DND-41 (cell line): ENCODE measurements at regions not wholly inside any gene's neighbourhood (a gene's known extent, or its start where the extent isn't known, plus 50 kb on each side); places are given as distances from the start of the nearest gene placed in this dataset.

ENCODE experiments used
- ATAC-seq: fragments of 200-7000 bp; cut with Tn5 transposase; 3 replicates; pipeline ENCODE4 v1.9.1; 2021; ENCODE audit warnings: low read depth; ENCODE audit not compliant: insufficient read depth
- DNase-seq: peaks from one replicate; pipeline ENCODE4 v3.0.0-alpha.2; 2020
- H2AFZ ChIP-seq: 2 replicates; pipeline ENCODE4 v1.6.0; 2012; ENCODE audit warnings: low read depth, low read length
- H3K27ac ChIP-seq: 2 replicates; pipeline ENCODE4 v1.5.1; 2012; ENCODE audit warnings: low read length, inconsistent platforms
- H3K27me3 ChIP-seq: fragments of 200-600 bp; sonication (generic); 2 replicates; pipeline ENCODE4 v1.6.0; 2012; ENCODE audit warnings: low read length, mild to moderate bottlenecking, inconsistent platforms; ENCODE audit not compliant: insufficient read depth, poor library complexity
- H3K36me3 ChIP-seq: 2 replicates; pipeline ENCODE4 v1.5.1; 2012; ENCODE audit warnings: low read length, inconsistent platforms; ENCODE audit not compliant: insufficient read depth
- H3K4me1 ChIP-seq: 2 replicates; pipeline ENCODE4 v1.5.1; 2012; ENCODE audit warnings: mild to moderate bottlenecking, low read length; ENCODE audit not compliant: insufficient read depth
- H3K4me2 ChIP-seq: 2 replicates; pipeline ENCODE4 v1.6.0; 2012; ENCODE audit warnings: mild to moderate bottlenecking, moderate library complexity, low read length, inconsistent platforms; ENCODE audit not compliant: insufficient read depth
- H3K4me3 ChIP-seq, 2 experiments: fragments of 200-600 bp in 1 of 2; shearing (Covaris generic) in 1 of 2; 2 replicates each; pipeline ENCODE4 v1.5.1; 2012 to 2016; ENCODE audit warnings: inconsistent platforms in 2 of 2, low read length in 2 of 2, mild to moderate bottlenecking in 2 of 2, low read depth in 1 of 2, moderate library complexity in 1 of 2
- H3K79me2 ChIP-seq: 2 replicates; pipeline ENCODE4 v1.6.0; 2012; ENCODE audit warnings: low read length, inconsistent platforms; ENCODE audit not compliant: insufficient read depth
- H3K9ac ChIP-seq: 2 replicates; pipeline ENCODE4 v1.6.0; 2012; ENCODE audit warnings: low read depth, mild to moderate bottlenecking, inconsistent platforms, low read length, moderate library complexity
- H3K9me3 ChIP-seq: 2 replicates; pipeline ENCODE4 v1.5.1; 2012; ENCODE audit warnings: low read length, moderate library complexity, mild to moderate bottlenecking, inconsistent platforms; ENCODE audit not compliant: insufficient read depth, severe bottlenecking
- H4K20me1 ChIP-seq: 2 replicates; pipeline ENCODE4 v1.6.0; 2012; ENCODE audit warnings: low read length; ENCODE audit not compliant: insufficient read depth
- EZH2 ChIP-seq: IDR thresholded peaks from 3 replicates; pipeline ENCODE4 v1.6.1; 2012; ENCODE audit warnings: borderline replicate concordance, low read depth, mild to moderate bottlenecking, moderate library complexity, low read length, inconsistent platforms; ENCODE audit not compliant: severe bottlenecking
- TF ChIP-seq, protein P1 (sequence below): IDR thresholded peaks from 2 replicates; pipeline ENCODE4 v1.5.1; 2012; ENCODE audit warnings: borderline replicate concordance, low read length, moderate library complexity, mild to moderate bottlenecking; ENCODE audit not compliant: poor library complexity, severe bottlenecking; ENCODE audit errors: extremely low read depth

DNA sequence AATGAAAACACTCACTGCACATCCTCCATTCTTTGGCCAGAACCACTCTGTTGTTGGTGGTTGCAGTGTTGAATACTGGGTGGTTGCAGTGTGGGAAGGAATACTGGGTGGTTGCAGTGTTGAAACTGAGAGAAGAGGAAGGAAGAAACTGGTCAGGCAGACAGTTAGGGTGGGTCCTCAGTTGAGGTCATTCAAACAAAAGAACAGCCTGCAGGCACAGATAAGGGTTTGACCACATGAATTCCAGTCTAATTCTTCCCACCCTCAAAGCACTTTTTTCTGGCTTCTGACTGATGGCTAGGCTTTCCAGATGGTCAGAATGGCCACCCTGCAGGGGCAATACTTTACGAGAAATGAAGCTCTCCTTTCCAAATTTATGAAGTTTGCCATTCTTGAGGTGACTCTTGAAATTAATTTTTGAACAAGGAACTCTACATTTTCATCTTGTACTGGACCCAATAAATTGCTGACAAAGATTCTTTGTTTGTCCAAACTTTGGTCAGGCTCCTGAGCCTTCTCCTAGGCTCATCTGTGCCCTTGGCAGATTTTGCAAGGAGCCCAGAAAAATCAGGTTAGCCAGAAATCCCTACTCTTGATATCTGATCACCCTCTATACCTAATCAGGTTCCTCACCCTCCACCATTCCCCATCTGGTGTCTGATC is 596.6 kb upstream of the CDH5 start:
- no peaks in the 10 kb centered on the region for H3K4me1 ChIP-seq
- H3K27me3 ChIP-seq, result peaks cover 6% of the 10 kb centered on the region
- no peak overlapping the region for H3K4me2 ChIP-seq
- TF ChIP-seq EZH2, result no peak
- TF ChIP-seq, protein P1, sequence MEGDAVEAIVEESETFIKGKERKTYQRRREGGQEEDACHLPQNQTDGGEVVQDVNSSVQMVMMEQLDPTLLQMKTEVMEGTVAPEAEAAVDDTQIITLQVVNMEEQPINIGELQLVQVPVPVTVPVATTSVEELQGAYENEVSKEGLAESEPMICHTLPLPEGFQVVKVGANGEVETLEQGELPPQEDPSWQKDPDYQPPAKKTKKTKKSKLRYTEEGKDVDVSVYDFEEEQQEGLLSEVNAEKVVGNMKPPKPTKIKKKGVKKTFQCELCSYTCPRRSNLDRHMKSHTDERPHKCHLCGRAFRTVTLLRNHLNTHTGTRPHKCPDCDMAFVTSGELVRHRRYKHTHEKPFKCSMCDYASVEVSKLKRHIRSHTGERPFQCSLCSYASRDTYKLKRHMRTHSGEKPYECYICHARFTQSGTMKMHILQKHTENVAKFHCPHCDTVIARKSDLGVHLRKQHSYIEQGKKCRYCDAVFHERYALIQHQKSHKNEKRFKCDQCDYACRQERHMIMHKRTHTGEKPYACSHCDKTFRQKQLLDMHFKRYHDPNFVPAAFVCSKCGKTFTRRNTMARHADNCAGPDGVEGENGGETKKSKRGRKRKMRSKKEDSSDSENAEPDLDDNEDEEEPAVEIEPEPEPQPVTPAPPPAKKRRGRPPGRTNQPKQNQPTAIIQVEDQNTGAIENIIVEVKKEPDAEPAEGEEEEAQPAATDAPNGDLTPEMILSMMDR, result no peak
- no peak overlapping the region for H3K4me3 ChIP-seq
- no peak overlapping the region for H3K27ac ChIP-seq
- ATAC-seq (no peak), DNase-seq (no peak)
- no peaks in the 10 kb centered on the region for H3K9me3 ChIP-seq
- H3K79me2 ChIP-seq, result no peaks in the 10 kb centered on the region
- no peaks in the 10 kb centered on the region for H3K36me3 ChIP-seq
- H3K9ac ChIP-seq, result no peak overlapping the region
- H2AFZ ChIP-seq, result no peak overlapping the region
- H4K20me1 ChIP-seq, result no peaks in the 10 kb centered on the region

DNA sequence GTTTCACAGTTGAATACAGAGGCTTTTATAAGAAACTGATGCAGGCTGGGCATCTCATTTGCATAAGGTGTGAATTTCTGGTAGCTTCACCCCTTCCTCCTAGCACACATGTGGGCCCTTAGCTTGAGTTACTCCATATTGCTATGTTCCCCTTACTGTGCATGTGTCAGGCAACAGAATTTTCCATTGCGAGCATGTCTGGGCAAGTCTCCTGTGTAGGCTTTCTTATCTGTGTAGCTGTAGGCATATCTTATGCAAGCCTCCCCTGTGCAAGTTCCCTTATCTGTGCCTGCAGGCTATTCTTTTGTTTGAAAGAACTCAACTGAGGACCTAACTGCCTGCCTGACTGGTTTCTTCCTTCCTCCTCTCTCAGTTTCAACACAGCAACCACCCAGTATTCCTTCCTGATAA is 597.4 kb upstream of the CDH5 start:
- no peak overlapping the region for H3K27ac ChIP-seq
- no peak for TF ChIP-seq EZH2
- TF ChIP-seq, protein P1, result no peak
- H3K36me3 ChIP-seq, result no peaks in the 10 kb centered on the region
- ATAC-seq, result no peak
- no peak overlapping the region for H3K4me2 ChIP-seq
- no peak overlapping the region for H2AFZ ChIP-seq
- H3K9me3 ChIP-seq, result no peaks in the 10 kb centered on the region
- H4K20me1 ChIP-seq, result no peaks in the 10 kb centered on the region
- H3K4me1 ChIP-seq, result no peaks in the 10 kb centered on the region
- no peak overlapping the region for H3K4me3 ChIP-seq
- DNase-seq, result no peak
- peaks cover 6% of the 10 kb centered on the region for H3K27me3 ChIP-seq
- H3K9ac ChIP-seq, result no peak overlapping the region
- H3K79me2 ChIP-seq, result no peaks in the 10 kb centered on the region

DNA sequence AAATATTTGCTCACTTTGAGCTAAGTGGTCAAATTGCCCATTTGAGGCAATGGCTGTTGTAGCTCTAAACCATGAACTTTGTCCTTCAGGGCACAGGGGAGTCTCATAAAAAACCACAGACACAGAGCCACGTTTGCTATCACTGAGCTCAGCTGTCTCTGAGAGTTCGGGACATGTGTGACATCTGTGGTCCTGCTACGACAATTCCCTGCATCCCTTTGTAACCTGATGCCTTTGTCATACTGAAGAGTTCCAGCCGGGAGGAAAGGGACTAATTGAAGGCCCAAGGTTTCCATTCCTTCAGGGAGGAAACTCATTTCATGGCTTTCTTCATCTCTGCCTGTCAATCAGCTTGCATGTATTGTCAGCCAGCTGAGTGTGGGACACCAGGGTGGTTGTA is 599.4 kb upstream of the CDH5 start:
- no peaks in the 10 kb centered on the region for H3K4me1 ChIP-seq
- H3K79me2 ChIP-seq, result no peaks in the 10 kb centered on the region
- no peaks in the 10 kb centered on the region for H3K9me3 ChIP-seq
- no peak overlapping the region for H3K4me2 ChIP-seq
- H3K9ac ChIP-seq, result no peak overlapping the region
- H3K27ac ChIP-seq, result no peak overlapping the region
- no peak for ATAC-seq
- H3K36me3 ChIP-seq, result no peaks in the 10 kb centered on the region
- no peak for TF ChIP-seq EZH2
- TF ChIP-seq, protein P1, result no peak
- no peaks in the 10 kb centered on the region for H4K20me1 ChIP-seq
- H3K4me3 ChIP-seq, result no peak overlapping the region
- H2AFZ ChIP-seq, result no peak overlapping the region
- DNase-seq, result no peak
- peaks cover 6% of the 10 kb centered on the region for H3K27me3 ChIP-seq
